ENCODE measurements at regions not wholly inside any gene's neighbourhood (a gene's known extent, or its start where the extent isn't known, plus 50 kb on each side); places are given as distances from the start of the nearest gene placed in this dataset.

GRCh38 chr10:128274938-128275337 is 148.7 kb upstream of the MKI67 start:
- no peaks in the 10 kb centered on the region for H3K36me3 Mint-ChIP-seq (ENCODE audit: low read depth)
- peaks cover 16% of the 10 kb centered on the region for H3K27me3 Mint-ChIP-seq (ENCODE audit: low read depth)
- DNase-seq (ENCODE audit: low read depth, low spot score): no peak
- no peak overlapping the region for H3K27ac Mint-ChIP-seq (ENCODE audit: unreplicated experiment)
- H3K4me1 Mint-ChIP-seq: no peaks in the 10 kb centered on the region
- no peak overlapping the region for H3K4me3 Mint-ChIP-seq
- H3K9me3 Mint-ChIP-seq: no peaks in the 10 kb centered on the region
- TF ChIP-seq, protein P1, sequence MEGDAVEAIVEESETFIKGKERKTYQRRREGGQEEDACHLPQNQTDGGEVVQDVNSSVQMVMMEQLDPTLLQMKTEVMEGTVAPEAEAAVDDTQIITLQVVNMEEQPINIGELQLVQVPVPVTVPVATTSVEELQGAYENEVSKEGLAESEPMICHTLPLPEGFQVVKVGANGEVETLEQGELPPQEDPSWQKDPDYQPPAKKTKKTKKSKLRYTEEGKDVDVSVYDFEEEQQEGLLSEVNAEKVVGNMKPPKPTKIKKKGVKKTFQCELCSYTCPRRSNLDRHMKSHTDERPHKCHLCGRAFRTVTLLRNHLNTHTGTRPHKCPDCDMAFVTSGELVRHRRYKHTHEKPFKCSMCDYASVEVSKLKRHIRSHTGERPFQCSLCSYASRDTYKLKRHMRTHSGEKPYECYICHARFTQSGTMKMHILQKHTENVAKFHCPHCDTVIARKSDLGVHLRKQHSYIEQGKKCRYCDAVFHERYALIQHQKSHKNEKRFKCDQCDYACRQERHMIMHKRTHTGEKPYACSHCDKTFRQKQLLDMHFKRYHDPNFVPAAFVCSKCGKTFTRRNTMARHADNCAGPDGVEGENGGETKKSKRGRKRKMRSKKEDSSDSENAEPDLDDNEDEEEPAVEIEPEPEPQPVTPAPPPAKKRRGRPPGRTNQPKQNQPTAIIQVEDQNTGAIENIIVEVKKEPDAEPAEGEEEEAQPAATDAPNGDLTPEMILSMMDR (conservative IDR thresholded peaks at IDR 0.05): no peak

DNA sequence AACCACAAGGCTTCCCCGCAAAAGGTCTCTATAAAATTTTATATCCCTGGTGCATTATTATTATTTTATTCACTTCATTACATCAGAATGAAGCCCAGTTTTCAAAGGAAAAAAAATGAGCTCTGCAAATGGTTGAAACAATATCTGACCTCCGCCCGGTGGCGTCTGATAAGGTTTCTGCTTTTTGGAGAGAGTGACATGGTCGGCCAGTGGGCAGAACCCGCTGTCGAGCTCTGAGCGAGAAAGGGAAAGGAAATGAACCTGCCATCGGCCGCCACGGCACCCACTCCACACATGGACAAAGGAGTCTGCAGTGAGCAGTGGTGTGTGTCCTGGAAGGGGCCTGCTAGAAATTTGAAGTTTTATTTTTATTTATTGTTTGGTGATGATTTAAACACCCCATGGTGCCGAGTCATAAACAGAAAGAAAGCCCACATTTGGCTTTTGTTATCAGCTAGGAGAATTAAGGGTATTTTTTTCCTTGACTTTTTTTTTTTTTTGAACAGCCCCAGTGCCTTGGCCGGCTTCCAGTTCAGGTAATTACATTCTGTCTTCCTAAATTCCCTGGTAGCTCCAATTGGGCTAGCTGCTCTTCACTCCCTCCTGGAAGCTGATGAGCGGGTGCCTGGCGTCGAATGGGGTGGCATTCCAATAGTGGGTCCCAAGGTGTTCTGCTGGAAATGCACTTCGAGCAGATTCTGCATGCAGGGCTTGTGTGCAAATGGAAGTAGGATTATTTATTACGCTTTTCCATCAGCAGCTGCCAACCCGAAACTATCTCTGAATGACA is 149.4 kb upstream of the MKI67 start:
- Mint-ChIP-seq H3K27me3 (ENCODE audit: low read depth) (peaks cover 16% of the 10 kb centered on the region), H3K27ac (ENCODE audit: unreplicated experiment) (no peak overlapping the region), H3K4me3 (no peak overlapping the region), H3K4me1 (no peaks in the 10 kb centered on the region), H3K9me3 (no peaks in the 10 kb centered on the region), H3K36me3 (ENCODE audit: low read depth) (no peaks in the 10 kb centered on the region)
- TF ChIP-seq, protein P1 (conservative IDR thresholded peaks at IDR 0.05): no peak
- no peak for DNase-seq (ENCODE audit: low read depth, low spot score)

- Mint-ChIP-seq H3K36me3 (ENCODE audit: low read depth) (no peaks in the 10 kb centered on the region), H3K27ac (ENCODE audit: unreplicated experiment) (no peak overlapping the region), H3K4me1 (no peaks in the 10 kb centered on the region), H3K27me3 (ENCODE audit: low read depth) (peaks cover 16% of the 10 kb centered on the region), H3K9me3 (no peaks in the 10 kb centered on the region), H3K4me3 (no peak overlapping the region)
- TF ChIP-seq, protein P1 (conservative IDR thresholded peaks at IDR 0.05): no peak
- DNase-seq (ENCODE audit: low read depth, low spot score): no peak
Observed at GRCh38 chr10:128277267-128277840, 151.1 kb upstream of the MKI67 start.

DNA sequence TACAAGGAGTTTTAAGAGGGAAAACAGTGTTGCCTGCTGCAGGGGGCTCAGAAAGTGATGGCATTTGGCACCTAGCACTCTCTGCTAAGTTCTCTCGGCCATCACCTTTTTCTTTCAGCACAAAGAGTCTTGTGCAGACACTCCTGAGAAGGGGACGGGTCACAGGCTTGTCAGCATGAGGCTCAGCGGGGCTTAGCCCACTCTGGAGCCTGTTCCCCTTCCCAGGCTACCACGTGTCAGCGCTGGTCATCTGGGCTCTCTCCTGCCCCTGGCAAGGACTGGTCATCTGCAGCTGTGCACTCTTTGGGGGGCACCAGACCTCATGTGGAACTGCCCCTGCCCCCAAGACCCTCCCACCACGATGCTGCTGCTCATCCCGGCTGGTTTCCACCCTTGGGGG is 152.1 kb upstream of the MKI67 start:
- no peak overlapping the region for H3K27ac Mint-ChIP-seq (ENCODE audit: unreplicated experiment)
- H3K27me3 Mint-ChIP-seq (ENCODE audit: low read depth): peaks cover 14% of the 10 kb centered on the region
- H3K36me3 Mint-ChIP-seq (ENCODE audit: low read depth): no peaks in the 10 kb centered on the region
- no peaks in the 10 kb centered on the region for H3K4me1 Mint-ChIP-seq
- no peak for DNase-seq (ENCODE audit: low read depth, low spot score)
- TF ChIP-seq, protein P1 (conservative IDR thresholded peaks at IDR 0.05): no peak
- no peak overlapping the region for H3K4me3 Mint-ChIP-seq
- no peaks in the 10 kb centered on the region for H3K9me3 Mint-ChIP-seq

DNA sequence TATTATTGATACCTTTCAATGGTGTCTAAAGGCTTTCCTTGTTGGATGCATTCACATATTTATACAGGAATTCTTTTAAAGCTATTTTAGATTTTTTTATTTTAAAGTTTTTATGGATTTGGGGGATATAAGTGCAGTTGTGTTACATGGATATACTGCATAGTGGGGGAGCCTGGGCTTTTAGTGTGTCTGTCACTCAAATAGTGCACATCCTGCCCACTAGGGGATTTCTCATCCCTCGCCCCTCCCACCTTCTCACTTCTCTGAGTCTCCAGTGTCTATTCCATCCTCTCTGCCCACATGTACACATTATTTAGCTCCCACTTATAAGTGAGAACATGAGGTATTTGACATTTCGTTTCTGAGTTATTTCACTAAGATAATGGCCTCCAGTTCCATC is 154.0 kb upstream of the MKI67 start:
- Mint-ChIP-seq H3K36me3 (ENCODE audit: low read depth) (no peaks in the 10 kb centered on the region), H3K9me3 (no peaks in the 10 kb centered on the region), H3K27ac (ENCODE audit: unreplicated experiment) (no peak overlapping the region), H3K27me3 (ENCODE audit: low read depth) (peaks cover 23% of the 10 kb centered on the region), H3K4me1 (no peaks in the 10 kb centered on the region), H3K4me3 (no peak overlapping the region)
- TF ChIP-seq, protein P1 (conservative IDR thresholded peaks at IDR 0.05): no peak
- no peak for DNase-seq (ENCODE audit: low read depth, low spot score)

Data from neural crest cell (in vitro differentiated cells).